ENCODE measurements at regions not wholly inside any gene's neighbourhood (a gene's known extent, or its start where the extent isn't known, plus 50 kb on each side); places are given as distances from the start of the nearest gene placed in this dataset.
"Not testable (repeated sequence)": the region's sequence is repeated elsewhere in the genome, so short reads cannot be mapped to it uniquely, and the experiment has no call there.

DNA sequence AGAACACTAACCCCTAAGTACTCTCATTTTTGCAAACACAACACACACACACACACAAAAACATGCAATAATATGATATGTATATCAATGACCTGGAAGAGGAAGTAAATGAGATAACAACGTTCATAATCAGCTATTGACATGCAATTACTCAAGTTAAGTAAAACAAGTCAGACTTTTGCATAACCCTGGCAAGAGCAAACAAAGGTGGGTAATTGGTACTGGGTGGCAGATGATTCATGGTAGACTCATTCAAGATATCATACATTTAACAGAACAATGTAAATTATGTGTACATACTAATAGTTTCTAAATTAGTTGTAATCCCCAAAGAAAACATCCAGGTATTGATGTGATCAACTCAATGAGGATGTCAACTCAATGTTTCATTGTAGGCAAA lies 508.8 kb downstream of the DACH1 start:
- no peak for DNase-seq (ENCODE audit: low read depth)
- no peak for TF ChIP-seq CTCF (conservative IDR thresholded peaks at IDR 0.05; ENCODE audit: low read depth, low read length)
- H3K4me3 ChIP-seq (ENCODE audit: low read length): no peak overlapping the region

DNA sequence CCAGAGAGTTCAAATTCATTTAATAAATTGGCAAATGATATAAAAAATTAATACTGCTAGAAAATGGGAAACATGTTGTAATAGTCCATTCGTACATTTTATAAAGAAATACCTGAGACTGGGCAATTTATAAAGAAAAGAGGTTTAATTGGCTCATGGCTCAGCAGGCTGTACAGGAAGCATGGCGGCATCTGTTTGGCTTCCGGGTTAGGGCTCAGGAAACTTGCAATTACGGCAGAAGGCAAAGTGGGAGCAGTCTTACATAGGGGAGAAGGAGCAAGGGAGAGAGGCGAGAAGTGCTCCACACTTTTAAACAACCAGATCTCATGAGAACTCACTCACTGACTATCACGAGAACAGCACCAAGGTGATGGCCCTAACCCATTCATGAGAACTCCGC lies 512.0 kb downstream of the DACH1 start:
- no peak overlapping the region for H3K4me3 ChIP-seq (ENCODE audit: low read length)
- DNase-seq (ENCODE audit: low read depth): no peak
- TF ChIP-seq CTCF (conservative IDR thresholded peaks at IDR 0.05; ENCODE audit: low read depth, low read length): no peak

DNA sequence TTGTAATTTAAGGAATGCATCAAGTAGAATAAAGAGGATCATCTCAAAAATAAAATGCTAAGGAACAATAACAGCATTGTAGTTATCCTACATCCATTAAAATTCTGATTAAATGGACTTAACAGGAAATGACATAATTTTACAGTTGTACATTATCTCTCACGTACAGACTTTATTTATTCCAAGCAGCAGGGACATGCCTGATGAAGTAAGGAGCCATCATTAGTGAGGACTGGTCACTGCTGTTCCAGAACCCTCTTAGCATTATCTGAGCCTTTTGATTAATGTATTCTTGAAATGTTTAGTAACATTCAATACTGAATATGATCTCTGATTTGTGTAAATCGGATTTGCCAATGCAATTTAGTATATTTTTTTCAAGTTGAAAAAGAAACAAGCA lies 516.1 kb downstream of the DACH1 start:
- no peak for TF ChIP-seq CTCF (conservative IDR thresholded peaks at IDR 0.05; ENCODE audit: low read depth, low read length)
- H3K4me3 ChIP-seq (ENCODE audit: low read length): no peak overlapping the region
- no peak for DNase-seq (ENCODE audit: low read depth)

DNA sequence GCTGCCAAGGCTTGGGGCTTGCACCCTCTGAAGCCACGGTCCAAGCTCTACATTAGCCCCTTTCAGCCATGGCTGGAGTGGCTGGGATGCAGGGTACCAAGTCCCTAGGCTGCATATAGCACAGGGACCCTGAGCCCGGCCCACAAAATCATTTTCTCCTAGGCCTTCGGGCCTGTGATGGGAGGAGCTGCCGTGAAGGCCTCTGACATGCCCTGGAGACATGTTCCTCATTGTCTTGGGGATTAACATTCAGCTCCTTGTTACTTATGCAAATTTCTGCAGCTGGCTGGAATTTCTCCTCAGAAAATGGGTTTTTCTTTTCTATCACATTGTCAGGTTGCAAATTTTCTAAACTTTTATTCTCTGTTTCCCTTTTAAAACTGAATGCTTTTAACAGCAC lies 521.1 kb downstream of the DACH1 start:
- not testable (repeated sequence) for H3K4me3 ChIP-seq (ENCODE audit: low read length); DNase-seq (ENCODE audit: low read depth)

DNA sequence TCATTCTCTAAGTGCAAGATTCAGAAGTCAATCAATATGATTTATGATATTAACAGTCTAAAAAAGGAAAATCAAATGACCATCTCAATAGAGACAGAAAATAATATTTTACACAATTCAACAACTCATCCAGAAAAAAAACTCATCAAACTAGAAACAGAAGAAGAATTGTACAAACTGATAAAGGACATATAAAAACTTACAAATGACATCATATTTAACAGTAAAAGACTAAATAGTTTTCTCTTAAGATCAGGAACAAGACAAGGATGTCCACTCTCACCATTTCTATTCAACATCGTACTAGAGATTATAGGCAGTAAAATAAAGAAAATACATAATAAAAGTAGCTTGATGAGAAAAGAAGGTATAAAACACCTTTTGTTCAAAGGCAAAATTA lies 527.3 kb downstream of the DACH1 start:
- no peak for DNase-seq (ENCODE audit: low read depth)
- no peak for TF ChIP-seq CTCF (conservative IDR thresholded peaks at IDR 0.05; ENCODE audit: low read depth, low read length)
- no peak overlapping the region for H3K4me3 ChIP-seq (ENCODE audit: low read length)

DNA sequence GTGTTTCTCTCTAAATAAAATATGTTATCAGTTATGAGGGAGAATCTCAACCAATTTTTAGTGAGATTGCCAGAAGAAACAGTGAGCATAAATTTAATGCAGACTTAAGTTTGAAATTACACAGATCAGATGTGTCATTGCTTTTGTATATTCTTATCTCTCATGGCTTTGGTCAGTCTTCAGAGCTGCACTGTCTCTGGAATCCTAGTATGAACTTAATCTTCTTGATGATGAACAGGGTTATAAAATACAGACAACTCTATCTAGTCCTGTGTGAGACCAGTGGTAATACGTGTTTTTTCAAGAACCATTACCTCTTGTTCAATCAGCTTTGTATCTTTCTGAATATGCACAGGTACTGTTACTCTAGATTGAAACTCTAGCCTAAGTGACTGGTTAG lies 528.0 kb downstream of the DACH1 start:
- no peak overlapping the region for H3K4me3 ChIP-seq (ENCODE audit: low read length)
- TF ChIP-seq CTCF (conservative IDR thresholded peaks at IDR 0.05; ENCODE audit: low read depth, low read length): no peak
- DNase-seq (ENCODE audit: low read depth): no peak

GRCh38 chr13:71338070-71338469 lies 528.9 kb downstream of the DACH1 start:
- TF ChIP-seq CTCF (conservative IDR thresholded peaks at IDR 0.05; ENCODE audit: low read depth, low read length): no peak
- no peak for DNase-seq (ENCODE audit: low read depth)
- no peak overlapping the region for H3K4me3 ChIP-seq (ENCODE audit: low read length)

DNA sequence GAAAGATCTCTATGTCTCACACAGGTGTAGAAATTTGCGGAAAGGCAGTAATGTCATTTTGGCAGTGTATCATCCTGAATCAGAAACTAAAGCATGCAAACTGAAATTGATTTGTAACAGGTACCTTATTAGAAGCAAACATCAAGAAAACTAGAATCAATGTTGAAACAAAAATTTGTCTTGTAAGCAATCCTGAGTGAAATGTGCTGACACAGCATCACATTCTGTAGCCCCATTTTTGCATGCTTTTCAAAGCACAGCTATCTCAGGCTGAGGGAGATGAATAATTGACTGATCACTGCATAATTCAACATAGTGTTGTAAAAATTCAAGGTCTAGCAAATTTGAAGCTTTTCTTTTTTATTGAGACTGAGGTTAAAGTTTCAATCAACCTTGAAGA lies 539.7 kb downstream of the DACH1 start:
- TF ChIP-seq CTCF (conservative IDR thresholded peaks at IDR 0.05; ENCODE audit: low read depth, low read length): no peak
- H3K4me3 ChIP-seq (ENCODE audit: low read length): no peak overlapping the region
- DNase-seq (ENCODE audit: low read depth): no peak

All from retinal pigment epithelial cell (primary cell).